H1 (cell line): ENCODE measurements at regions not wholly inside any gene's neighbourhood (a gene's known extent, or its start where the extent isn't known, plus 50 kb on each side); places are given as distances from the start of the nearest gene placed in this dataset.
A peak's percentile ranks its signal among the peaks of the same experiment; 100 is the strongest.

Experiments used
- CEBPB ChIP-seq: IDR thresholded peaks from 2 replicates; pipeline ENCODE4 v1.6.1; 2012; ENCODE audit warnings: low read depth, low read length
- CHD1 ChIP-seq: IDR thresholded peaks from 2 replicates; pipeline ENCODE4 v1.6.1; 2012; ENCODE audit warnings: low read depth, low read length, improper control_type of control experiment
- GABPA ChIP-seq: IDR thresholded peaks from 2 replicates; pipeline ENCODE4 v1.6.1; 2011; ENCODE audit warnings: mild to moderate bottlenecking, low read length, moderate library complexity, borderline replicate concordance; ENCODE audit not compliant: insufficient read depth
- JUND ChIP-seq: IDR thresholded peaks from 2 replicates; pipeline ENCODE4 v1.6.1; 2011; ENCODE audit warnings: mild to moderate bottlenecking, improper control_type of control experiment, low read length
- PHF8 ChIP-seq: fragments of 200-600 bp; sonication (generic); conservative IDR thresholded peaks from 2 replicates; pipeline ENCODE4 v1.7.1; 2012; ENCODE audit warnings: low read depth, mild to moderate bottlenecking, inconsistent platforms, low read length, moderate library complexity
- POLR2A ChIP-seq, 2 experiments: IDR thresholded peaks; 1 replicate in 1 of 2; 2 replicates in 1 of 2; pipeline ENCODE4 v1.6.1; 2011; ENCODE audit warnings: low read depth in 2 of 2, low read length in 2 of 2, mild to moderate bottlenecking in 2 of 2; ENCODE audit errors: control extremely low read depth in 1 of 2
- POLR2AphosphoS5 ChIP-seq: IDR thresholded peaks from 2 replicates; pipeline ENCODE4 v1.6.1; 2011; ENCODE audit warnings: low read depth, low read length
- RNF2 ChIP-seq: fragments of 200-900, 300-1000 bp; sonication (generic); IDR thresholded peaks from 2 replicates; pipeline ENCODE4 v1.7.1; 2016; ENCODE audit warnings: borderline replicate concordance, low read depth, mild to moderate bottlenecking, antibody characterized with exemption, low read length; ENCODE audit not compliant: poor library complexity, severe bottlenecking; ENCODE audit errors: missing control alignments
- ZNF274 ChIP-seq: IDR thresholded peaks from 2 replicates; pipeline ENCODE4 v1.7.0; 2012; ENCODE audit warnings: low read length, borderline replicate concordance; ENCODE audit errors: extremely low read depth
- TF ChIP-seq, protein P1 (sequence below), 3 experiments: IDR thresholded peaks; 1 replicate in 2 of 3; 2 replicates in 1 of 3; pipeline versions ENCODE4 v1.5.1 to v1.6.1; 2011; ENCODE audit warnings: low read length in 3 of 3, mild to moderate bottlenecking in 3 of 3, inconsistent platforms in 2 of 3, low read depth in 1 of 3, moderate library complexity in 1 of 3; ENCODE audit not compliant: insufficient read depth in 1 of 3; ENCODE audit errors: control extremely low read depth in 1 of 3
- TF ChIP-seq, protein P2 (sequence below): IDR thresholded peaks from 2 replicates; pipeline ENCODE4 v1.6.1; 2012; ENCODE audit warnings: inconsistent platforms

DNA sequence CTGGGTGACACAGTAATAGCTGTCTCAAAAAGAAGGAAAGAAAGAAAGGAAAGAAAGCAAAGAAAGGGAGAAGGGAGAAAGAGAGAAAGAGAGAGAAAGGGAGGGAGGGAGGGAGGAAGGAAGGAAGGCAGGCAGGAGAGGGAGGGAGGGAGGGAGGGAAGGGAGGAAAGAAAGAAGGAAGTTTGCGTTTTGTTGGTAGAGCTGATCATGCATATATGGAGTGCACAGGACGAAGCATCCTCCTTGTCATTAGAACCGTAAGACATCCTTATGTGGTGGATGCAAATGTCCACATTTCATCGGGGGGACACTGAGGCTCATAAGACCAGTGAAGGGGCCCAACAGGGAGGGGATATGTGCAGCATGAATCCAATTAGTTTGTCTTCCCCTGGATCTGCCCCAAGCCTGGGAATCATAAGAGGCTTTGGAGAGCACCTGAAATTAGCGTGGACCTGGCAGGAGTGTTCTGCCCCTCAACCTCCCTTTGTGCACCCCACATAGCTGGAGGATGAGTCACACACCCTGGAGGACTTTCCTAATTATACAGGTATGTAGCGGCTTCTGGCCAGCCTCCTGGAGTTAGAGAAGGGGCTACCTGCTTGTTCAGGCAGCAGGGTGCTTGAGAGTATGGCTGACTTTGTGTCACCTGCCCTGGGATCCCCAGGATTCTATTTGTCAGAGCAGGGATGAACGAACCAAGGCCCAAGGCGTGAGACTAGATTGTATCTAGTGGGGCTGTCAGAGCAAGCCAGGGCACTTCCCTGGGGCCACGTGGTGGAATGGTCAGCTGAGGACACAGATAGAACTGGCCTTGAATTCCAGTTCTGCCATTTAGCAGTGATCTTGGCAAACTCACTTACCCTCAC lies 119.7 kb upstream of the CD82 start:
- TF ChIP-seq JUND: peak; percentile 98
- TF ChIP-seq, protein P1, sequence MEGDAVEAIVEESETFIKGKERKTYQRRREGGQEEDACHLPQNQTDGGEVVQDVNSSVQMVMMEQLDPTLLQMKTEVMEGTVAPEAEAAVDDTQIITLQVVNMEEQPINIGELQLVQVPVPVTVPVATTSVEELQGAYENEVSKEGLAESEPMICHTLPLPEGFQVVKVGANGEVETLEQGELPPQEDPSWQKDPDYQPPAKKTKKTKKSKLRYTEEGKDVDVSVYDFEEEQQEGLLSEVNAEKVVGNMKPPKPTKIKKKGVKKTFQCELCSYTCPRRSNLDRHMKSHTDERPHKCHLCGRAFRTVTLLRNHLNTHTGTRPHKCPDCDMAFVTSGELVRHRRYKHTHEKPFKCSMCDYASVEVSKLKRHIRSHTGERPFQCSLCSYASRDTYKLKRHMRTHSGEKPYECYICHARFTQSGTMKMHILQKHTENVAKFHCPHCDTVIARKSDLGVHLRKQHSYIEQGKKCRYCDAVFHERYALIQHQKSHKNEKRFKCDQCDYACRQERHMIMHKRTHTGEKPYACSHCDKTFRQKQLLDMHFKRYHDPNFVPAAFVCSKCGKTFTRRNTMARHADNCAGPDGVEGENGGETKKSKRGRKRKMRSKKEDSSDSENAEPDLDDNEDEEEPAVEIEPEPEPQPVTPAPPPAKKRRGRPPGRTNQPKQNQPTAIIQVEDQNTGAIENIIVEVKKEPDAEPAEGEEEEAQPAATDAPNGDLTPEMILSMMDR (IDR thresholded peaks at IDR 0.05; ENCODE audit: control extremely low read depth in 1 of 3, insufficient read depth in 1 of 3, low read depth in 1 of 3, low read length in 3 of 3): no peak
- TF ChIP-seq GABPA: no peak
- no peak for TF ChIP-seq POLR2A (IDR thresholded peaks at IDR 0.05; ENCODE audit: control extremely low read depth in 1 of 2, low read depth in 2 of 2, low read length in 2 of 2)
- no peak for TF ChIP-seq CEBPB
- no peak for TF ChIP-seq ZNF274
- TF ChIP-seq, protein P2, sequence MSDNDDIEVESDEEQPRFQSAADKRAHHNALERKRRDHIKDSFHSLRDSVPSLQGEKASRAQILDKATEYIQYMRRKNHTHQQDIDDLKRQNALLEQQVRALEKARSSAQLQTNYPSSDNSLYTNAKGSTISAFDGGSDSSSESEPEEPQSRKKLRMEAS: no peak
- no peak for TF ChIP-seq CHD1
- TF ChIP-seq RNF2: no peak
- TF ChIP-seq PHF8: no peak
- no peak for TF ChIP-seq POLR2AphosphoS5
